Pancreas (tissue), 10 donors: ENCODE measurements at regions not wholly inside any gene's neighbourhood (a gene's known extent, or its start where the extent isn't known, plus 50 kb on each side); places are given as distances from the start of the nearest gene placed in this dataset.
A peak's percentile ranks its signal among the peaks of the same experiment; 100 is the strongest.

Source experiments
- ATAC-seq, 4 donors: fragments of 200-7000 bp; cut with Tn5 transposase; one replicate each; pipeline versions ENCODE4 v1.8.0 to v1.9.1; 2020; ENCODE audit warnings: mild to moderate bottlenecking in 4 of 4, moderate library complexity in 4 of 4
- DNase-seq, 6 donors: peaks; one replicate each; pipeline ENCODE4 v3.0.0-alpha.2; 2020
- FAIRE-seq: peaks from 2 replicates; lab custom pipeline; 2012; peaks lifted over from hg19 to GRCh38; lab: Jason Lieb, UNC
- H3K27ac ChIP-seq, 4 donors: fragments of 200-600 bp; sonication (generic); 1 replicate in 3 of 4; 2 replicates in 1 of 4; pipeline versions ENCODE4 v1.5.0 to v1.8.0; 2020
- H3K27me3 ChIP-seq, 4 donors: fragments of 200-600 bp; one replicate each; pipeline ENCODE4 v1.8.0; 2021
- H3K36me3 ChIP-seq, 3 donors: fragments of 200-600 bp; sonication (generic) in 1 of 3; one replicate each; pipeline versions ENCODE4 v1.5.0 to v1.8.0; 2020 to 2021
- H3K4me1 ChIP-seq, 3 donors: fragments of 200-600 bp; one replicate each; pipeline ENCODE4 v1.8.0; 2021
- H3K4me3 ChIP-seq, 4 donors: fragments of 200-600 bp; sonication (generic) in 2 of 4; one replicate each; pipeline versions ENCODE4 v1.5.0 to v1.8.0; 2020 to 2021
- H3K9me3 ChIP-seq, 4 donors: fragments of 200-600 bp; one replicate each; pipeline ENCODE4 v1.8.0; 2021
- WGBS, 2 donors: extraction: QIAGEN DNeasy Blood & Tissue Kit; methylation state at CpG; one replicate each; pipeline ENCODE4 v1.1.7; 2013; 5-methylcytosine and 5-hydroxymethylcytosine counted together
- intact Hi-C, 3 donors: fragments of 100-400 bp; cut with DNase I; formaldehyde crosslinking; loops; one replicate each; pipeline versions ENCODE4 v1.11.1 to v1.14.2; 2022
- TF ChIP-seq, protein P1 (sequence below), 4 donors: fragments of 200-600 bp; sonication (generic) in 3 of 4; IDR thresholded peaks; one replicate each; pipeline versions ENCODE4 v1.5.0 to v1.8.0; 2021; ENCODE audit warnings: antibody characterized with exemption in 4 of 4
- donor health status: healthy with polysubstance abuse.
- donor health status: DM: no; HTN: no; CAD: no; lungs with moderate emphysema.
- donor health status: DM: no; HTN: no; CAD: no.
- donor health status: control.
- donor health status: control.
- donor health status: Bipolar disorder and iron deficiency.
- donor health status: DM: yes; HTN: yes; CAD: no.
- donor health status: DM: no; HTN: no; CAD: no.
- donor health status: DM: no; HTN: no; CAD: no.
- donor health status: DM: yes; HTN: yes; CAD: no.

DNA sequence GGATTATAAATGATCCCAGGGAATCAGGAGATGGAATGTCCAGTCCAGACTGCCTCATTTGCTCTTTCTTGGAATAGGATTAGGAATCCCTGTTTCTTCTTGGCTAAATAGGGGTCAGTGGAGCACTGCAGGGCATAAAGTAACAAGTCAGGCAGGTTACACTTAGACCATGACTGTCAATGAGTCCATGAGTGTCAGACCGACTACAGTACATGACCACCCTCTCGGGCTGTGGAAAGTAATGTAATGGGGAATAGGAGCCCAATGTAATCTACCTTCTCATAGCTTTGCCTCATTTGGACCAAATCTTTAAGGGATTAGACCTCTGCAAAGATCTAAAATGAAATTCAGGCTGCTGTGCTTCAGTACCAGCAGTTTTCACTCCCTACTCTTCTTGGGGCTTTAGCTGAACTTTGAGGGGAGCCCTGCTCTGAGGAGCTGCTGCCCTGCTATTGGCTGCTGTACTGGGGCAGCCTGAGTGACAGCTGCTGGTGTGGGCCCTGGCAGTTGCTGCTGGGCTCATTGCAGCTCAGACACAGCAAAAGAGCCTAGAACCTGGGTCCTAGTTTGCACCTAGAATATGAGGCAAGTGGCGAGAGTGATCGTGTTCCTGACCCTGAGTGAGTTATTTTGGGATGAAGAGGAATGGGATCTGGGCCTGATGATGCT lies 62.2 kb upstream of the OR4E1 start:
- Histone ChIP-seq H3K9me3 (no peaks in the 10 kb centered on the region), H3K27ac (no peak overlapping the region), H3K36me3 (no peaks in the 10 kb centered on the region), H3K4me3 (no peak overlapping the region), H3K27me3 (no peaks in the 10 kb centered on the region), H3K4me1 (no peaks in the 10 kb centered on the region)
- 54 to 64% methylated on average over 4 of the region's 4 CpGs for WGBS, 2 donors
- intact Hi-C loops = no loop called here
- TF ChIP-seq, protein P1, sequence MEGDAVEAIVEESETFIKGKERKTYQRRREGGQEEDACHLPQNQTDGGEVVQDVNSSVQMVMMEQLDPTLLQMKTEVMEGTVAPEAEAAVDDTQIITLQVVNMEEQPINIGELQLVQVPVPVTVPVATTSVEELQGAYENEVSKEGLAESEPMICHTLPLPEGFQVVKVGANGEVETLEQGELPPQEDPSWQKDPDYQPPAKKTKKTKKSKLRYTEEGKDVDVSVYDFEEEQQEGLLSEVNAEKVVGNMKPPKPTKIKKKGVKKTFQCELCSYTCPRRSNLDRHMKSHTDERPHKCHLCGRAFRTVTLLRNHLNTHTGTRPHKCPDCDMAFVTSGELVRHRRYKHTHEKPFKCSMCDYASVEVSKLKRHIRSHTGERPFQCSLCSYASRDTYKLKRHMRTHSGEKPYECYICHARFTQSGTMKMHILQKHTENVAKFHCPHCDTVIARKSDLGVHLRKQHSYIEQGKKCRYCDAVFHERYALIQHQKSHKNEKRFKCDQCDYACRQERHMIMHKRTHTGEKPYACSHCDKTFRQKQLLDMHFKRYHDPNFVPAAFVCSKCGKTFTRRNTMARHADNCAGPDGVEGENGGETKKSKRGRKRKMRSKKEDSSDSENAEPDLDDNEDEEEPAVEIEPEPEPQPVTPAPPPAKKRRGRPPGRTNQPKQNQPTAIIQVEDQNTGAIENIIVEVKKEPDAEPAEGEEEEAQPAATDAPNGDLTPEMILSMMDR (IDR thresholded peaks at IDR 0.05) = no peak
- no peak for FAIRE-seq
- no peak for DNase-seq
- no peak for ATAC-seq

DNA sequence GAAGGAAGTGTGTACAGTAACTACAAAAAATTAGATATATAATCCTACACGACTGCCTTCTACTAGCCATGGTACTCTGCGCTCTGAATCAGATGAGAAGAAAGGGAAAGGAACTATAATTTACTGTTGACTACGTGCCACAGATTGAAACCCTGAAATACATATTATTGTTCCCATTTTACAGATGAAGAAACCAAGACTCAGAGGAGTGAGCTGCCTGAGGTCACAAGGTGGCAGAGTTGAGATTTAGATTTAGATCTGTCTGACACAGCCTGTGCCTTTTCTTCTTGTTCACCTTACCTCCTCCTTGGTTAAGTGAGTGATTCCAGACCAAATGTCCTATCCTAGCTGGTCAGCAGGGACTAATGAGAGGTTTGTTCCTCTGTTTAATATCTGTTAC lies 61.6 kb upstream of the OR4E1 start:
- intact Hi-C loops = no loop called here
- no peak for FAIRE-seq

DNA sequence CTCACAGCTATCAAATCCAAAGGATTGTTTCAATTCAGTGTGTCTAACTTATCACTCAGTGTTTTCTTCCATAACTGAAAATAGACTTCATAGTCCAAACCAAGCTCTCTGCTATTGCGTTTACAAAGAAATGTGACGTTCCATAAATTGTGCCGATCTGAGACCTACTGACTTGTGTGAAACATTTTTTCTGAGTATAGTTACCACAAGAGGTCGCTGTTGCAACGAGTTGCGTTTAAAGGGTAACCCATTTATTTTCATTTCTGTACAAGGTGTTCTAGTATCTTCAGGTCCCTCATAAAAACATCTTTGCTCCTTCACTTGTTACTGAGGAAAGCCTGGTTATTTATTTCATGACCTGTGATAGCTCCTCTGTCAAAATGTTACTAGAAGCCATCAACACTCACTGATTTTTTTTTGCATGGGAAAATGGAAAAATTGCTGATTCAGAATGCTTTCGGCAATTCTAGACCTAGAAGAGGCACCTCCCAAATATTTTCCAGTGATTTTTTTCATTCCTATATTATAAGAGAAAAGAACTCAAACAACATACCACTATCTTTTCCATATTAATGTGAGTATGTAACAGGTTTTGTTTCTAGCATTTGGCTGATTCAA lies 60.9 kb upstream of the OR4E1 start:
- TF ChIP-seq, protein P1 (IDR thresholded peaks at IDR 0.05) = peak; percentile 30 to 49 (median 42)
- no peak overlapping the region for H3K27ac ChIP-seq
- WGBS, 2 donors = 12 to 16% methylated on average over 7 of the region's 7 CpGs
- intact Hi-C loops = no loop called here
- no peak for FAIRE-seq
- DNase-seq = no peak
- no peak overlapping the region for H3K4me3 ChIP-seq
- H3K9me3 ChIP-seq = no peaks in the 10 kb centered on the region
- ATAC-seq = peak in 3 of 4 donors; percentile 41 to 54 (median 47)
- no peaks in the 10 kb centered on the region for H3K4me1 ChIP-seq
- no peaks in the 10 kb centered on the region for H3K36me3 ChIP-seq
- H3K27me3 ChIP-seq = no peaks in the 10 kb centered on the region

More for the DNA sequence above, 61.6 kb upstream of the OR4E1 start:
- 65 to 74% methylated on average over 3 of the region's 3 CpGs for WGBS, 2 donors
- no peaks in the 10 kb centered on the region for H3K36me3 ChIP-seq
- no peaks in the 10 kb centered on the region for H3K9me3 ChIP-seq
- no peak overlapping the region for H3K4me3 ChIP-seq
- no peaks in the 10 kb centered on the region for H3K27me3 ChIP-seq
- TF ChIP-seq, protein P1 (IDR thresholded peaks at IDR 0.05) = no peak
- H3K27ac ChIP-seq = no peak overlapping the region
- no peaks in the 10 kb centered on the region for H3K4me1 ChIP-seq
- no peak for DNase-seq
- ATAC-seq = no peak

DNA sequence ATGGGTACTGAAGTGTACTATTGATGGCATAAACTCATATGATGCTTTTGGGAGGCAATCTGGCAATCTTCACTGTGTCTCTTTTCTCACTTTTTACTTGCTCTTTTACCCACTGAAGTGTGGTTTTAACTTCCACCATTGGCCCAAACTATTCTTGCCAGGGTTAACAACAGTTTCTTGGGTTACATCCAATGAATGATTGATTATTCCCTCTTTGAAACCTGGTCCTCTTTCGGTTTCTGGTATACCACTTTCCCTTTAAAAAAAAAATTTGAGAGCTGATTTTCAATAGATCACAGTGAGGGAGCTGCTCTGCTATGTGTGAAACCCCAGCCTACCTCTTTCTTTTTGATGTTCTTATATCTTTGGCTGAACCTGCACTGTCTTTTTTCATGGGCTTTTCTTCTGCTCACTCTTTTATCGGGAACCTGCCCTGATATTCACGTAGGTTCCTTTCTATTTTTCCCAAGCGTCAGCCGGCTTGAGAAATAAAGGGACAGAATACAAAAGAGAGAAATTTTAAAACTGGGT lies 56.1 kb upstream of the OR4E1 start:
- no peak overlapping the region for H3K4me3 ChIP-seq
- H3K27ac ChIP-seq = no peak overlapping the region
- intact Hi-C loops = no loop called here
- no peaks in the 10 kb centered on the region for H3K4me1 ChIP-seq
- TF ChIP-seq, protein P1 (IDR thresholded peaks at IDR 0.05) = no peak
- H3K9me3 ChIP-seq = no peaks in the 10 kb centered on the region
- 36 to 37% methylated on average over 5 of the region's 5 CpGs for WGBS, 2 donors
- DNase-seq = no peak
- H3K27me3 ChIP-seq = no peaks in the 10 kb centered on the region
- no peak for FAIRE-seq
- H3K36me3 ChIP-seq = no peaks in the 10 kb centered on the region
- ATAC-seq = no peak

DNA sequence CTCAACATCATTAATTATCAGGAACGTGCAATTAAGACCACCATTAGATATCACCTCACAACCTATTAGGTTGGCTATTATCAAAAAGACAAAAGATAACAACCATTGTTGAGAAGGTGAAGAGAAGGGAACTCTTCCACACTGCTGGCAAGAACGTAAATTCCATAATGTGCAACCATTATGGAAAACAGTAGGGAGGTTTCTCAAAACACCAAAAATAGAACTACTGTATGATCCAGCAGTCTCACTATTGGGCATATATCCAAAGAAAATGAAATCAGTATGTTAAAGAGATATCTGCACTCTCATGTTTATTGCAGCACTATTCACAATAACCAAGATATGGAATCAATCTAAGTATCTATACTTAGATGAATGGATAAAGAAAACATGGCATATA lies 51.6 kb upstream of the OR4E1 start:
- FAIRE-seq (no peak), ATAC-seq (no peak), DNase-seq (no peak)
- peaks cover 0 to 4% (median 0%) of the 10 kb centered on the region in 4 donors for H3K27me3 ChIP-seq
- no peaks in the 10 kb centered on the region for H3K9me3 ChIP-seq
- no peak overlapping the region for H3K4me3 ChIP-seq
- no peaks in the 10 kb centered on the region for H3K36me3 ChIP-seq
- no peak overlapping the region for H3K27ac ChIP-seq
- TF ChIP-seq, protein P1 (IDR thresholded peaks at IDR 0.05) = no peak
- 35 to 51% methylated on average over 2 of the region's 2 CpGs for WGBS, 2 donors
- intact Hi-C loops = no loop called here
- H3K4me1 ChIP-seq = no peaks in the 10 kb centered on the region
